GM18951 (cell line): ENCODE measurements at regions not wholly inside any gene's neighbourhood (a gene's known extent, or its start where the extent isn't known, plus 50 kb on each side); places are given as distances from the start of the nearest gene placed in this dataset.

Experiments
- POLR2A ChIP-seq: IDR thresholded peaks from 4 replicates; pipeline ENCODE4 v1.6.1; 2011; ENCODE audit warnings: mild to moderate bottlenecking; ENCODE audit not compliant: insufficient read length, insufficient read depth; ENCODE audit errors: extremely low read depth
- in situ Hi-C: fragments of 300-500 bp; cut with MboI; formaldehyde crosslinking; loops from one replicate; pipeline ENCODE4 v1.12.0; 2022; ENCODE audit warnings: low sequenced_read_pairs, mixed read lengths, inconsistent platforms; ENCODE audit not compliant: unreplicated experiment

DNA sequence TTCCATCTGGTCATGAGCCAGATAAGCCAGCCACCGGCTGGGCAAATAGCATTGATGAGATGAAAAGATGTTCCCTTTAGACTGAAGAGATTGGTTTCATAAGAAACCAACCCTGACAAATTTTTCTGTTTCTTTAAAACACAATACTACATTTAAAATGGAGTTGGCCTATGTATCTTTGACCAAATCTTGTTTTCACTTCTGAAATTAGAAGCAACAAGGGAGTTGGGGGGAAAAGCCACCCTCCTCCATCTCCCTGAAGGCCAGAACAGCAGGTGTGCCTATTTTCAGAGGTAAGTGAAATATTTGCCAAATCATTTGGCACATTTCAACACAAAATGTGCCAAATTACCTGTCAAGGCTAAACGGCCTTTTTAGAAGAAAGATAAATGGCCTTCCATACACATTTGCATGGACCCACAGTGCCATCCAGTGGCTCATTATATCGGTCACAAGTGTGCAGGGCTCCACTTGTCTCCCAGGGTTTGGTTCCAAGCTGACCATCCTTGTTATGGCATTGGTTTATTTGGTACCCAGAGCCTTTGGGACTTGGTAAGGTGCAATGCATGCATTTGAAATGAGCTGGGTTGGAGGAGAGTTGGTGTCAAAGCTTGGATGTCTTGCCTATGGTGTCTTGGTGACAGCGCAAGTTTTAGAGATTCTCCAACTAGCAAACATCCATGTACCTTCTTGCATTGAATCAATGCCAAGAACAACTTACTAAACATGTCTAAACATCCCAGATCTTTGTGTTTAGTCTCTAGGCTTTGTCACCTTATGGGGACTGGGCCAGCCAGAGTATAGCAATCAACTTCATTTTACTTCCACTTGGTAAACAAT, 372.0 kb upstream of the KIF2A start:
- no peak for TF ChIP-seq POLR2A
- in situ Hi-C loops, result no loop called here

GRCh38 chr5:61941637-61942036, 364.4 kb upstream of the KIF2A start:
- TF ChIP-seq POLR2A, result no peak
- in situ Hi-C loops, result no loop called here

DNA sequence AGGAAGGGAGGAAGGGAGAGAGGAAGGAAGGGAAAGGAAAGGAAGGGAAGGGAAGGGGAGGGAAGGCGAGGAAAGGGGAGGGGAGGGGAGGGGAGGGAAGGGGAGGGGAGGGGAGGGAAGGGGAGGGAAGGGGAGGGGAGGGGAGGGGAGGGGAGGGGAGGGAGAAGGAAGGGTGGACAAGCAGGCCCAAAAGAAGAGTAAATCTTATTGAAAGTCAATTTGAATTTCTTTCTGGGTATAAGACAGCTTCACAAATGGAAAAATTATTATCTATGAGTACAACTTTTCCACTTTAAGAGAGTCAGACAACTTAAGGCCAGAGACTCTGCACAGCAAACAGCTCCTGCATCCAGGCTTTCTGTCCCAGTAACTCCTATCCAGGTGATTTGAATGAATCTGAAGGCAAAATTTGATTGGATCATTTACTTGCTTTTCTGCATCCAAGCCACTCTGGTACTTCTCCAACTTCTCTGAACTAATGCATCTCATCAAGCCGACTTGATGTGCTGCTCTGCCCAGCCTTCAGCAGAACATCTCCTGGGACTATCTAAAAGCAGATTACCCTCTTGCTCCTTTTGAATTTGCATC, 363.4 kb upstream of the KIF2A start:
- in situ Hi-C loops, result no loop called here
- TF ChIP-seq POLR2A, result no peak

DNA sequence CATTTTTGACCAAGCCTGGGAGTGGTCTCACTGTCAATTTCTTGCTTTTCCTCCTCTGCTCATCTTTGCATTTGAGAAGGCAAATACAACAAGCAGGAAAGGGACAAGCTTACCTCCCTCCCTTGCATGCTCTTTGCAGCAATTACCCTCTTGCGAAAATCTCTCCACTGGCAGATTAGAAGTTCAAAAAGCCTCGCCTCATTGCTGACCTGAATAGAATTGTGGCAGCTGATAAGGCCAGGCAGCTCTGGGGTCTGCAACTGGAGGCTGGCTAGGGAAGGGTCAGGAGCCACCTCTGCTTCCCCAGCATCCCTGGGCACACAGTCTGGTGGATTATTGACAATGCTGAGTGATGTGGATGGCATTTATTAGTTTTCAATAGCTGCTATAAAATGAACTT, 362.3 kb upstream of the KIF2A start:
- in situ Hi-C loops, result no loop called here
- TF ChIP-seq POLR2A, result no peak

DNA sequence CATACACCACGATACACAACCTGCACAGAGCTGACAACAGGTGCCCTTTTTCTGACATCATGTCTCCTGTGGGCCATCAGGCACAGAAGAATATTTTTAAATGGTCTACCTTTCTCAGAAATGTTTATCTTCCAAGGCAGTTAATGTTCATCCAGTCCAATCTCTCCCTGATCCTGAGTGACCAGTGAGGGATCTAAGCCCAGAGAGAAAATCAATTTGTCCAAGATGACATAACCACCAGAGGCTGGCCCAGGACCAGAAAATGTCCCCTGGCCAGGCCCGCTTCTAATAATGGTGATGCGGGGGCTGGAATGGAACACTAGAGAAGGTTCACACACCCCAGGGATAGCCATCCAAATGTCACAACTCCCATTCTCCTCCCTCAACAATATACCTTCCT, 357.9 kb upstream of the KIF2A start:
- in situ Hi-C loops, result no loop called here

DNA sequence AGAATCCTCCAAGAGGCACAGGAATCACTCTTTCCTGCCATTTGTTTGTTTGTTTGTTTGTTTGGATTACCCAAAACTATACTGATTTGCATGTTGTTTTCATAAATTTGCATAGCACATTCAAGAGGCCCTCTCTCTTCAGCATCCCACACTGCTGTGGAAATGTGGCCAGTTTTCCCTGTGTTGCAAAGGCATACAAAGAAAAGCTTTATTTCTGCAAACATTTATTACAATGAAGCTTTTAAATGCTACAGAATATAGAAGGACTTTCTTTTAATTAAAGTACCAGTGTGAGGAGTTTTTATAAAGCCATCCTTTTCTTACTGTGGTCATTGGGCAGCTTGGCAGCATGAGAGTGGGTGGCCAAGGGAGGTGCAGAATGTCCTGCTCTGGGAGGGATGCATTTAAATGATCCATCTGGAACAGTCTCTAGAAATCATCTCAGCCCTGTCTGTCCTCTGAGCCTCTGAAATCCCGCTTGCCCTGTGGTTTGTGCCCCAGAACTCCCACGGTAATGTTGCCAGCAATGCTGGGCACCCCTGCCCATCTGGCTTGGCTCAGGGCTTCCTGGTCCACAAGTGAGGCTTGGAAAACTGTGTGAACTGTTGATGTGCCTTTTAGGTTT, 356.8 kb upstream of the KIF2A start:
- in situ Hi-C loops, result no loop called here
- TF ChIP-seq POLR2A, result no peak

More for the DNA sequence above, 357.9 kb upstream of the KIF2A start:
- TF ChIP-seq POLR2A, result no peak

DNA sequence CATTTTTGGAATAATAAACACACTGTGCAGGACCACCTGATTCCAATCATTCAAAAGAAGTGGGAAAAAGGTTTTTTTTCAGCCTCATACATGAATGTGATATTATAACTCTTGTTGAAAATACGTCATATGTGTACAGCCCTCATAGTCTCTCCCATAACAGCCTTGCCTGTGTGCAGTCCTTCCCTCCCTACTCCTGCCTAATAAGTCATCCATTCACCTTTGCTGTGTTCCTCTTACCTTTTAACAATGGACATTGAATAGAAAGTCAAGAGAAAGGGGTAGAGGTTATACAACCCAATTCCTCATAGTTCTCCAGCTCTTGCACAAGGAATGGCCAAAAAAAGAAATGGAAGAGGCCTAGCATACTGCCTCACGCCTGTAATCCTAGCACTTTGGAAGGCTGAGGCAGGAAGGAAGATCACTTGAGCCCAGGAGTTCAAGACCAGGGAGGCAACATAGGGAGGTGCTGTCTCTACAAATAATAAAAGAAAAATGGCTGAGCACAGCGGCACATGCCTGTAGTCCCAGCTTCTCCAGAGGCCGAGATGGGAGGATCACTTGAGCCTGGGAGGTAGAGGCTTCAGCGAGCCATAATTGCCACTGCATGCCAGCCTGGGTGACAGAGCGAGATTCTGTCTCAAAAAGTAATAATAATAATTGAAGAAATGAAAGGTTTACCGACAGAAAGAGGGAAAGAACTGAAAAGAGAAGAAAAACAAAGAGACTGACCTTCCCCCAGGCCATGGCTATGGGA, 356.1 kb upstream of the KIF2A start:
- in situ Hi-C loops, result no loop called here
- TF ChIP-seq POLR2A, result no peak

DNA sequence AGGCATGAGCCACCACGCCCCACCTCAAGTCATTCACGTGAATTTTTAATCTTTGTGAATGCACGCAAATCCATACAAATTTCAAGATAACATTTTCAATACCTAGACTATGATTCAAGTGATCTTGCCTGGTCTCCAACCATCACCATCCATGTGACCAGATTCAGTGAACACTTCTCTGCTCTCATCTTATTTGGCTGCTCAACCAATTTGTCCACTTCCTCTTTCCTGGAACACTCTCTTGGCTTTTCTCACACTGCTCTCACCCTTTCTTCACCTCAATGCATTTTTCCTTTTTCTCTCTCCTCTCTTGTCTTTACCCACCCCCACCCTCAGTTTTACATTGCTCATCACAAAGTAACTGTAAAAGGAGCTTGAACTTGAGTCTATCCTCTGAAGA, 354.7 kb upstream of the KIF2A start:
- in situ Hi-C loops, result no loop called here
- no peak for TF ChIP-seq POLR2A

- in situ Hi-C loops, result no loop called here
- no peak for TF ChIP-seq POLR2A
Measured at GRCh38 chr5:61953913-61954312, 352.1 kb upstream of the KIF2A start.

DNA sequence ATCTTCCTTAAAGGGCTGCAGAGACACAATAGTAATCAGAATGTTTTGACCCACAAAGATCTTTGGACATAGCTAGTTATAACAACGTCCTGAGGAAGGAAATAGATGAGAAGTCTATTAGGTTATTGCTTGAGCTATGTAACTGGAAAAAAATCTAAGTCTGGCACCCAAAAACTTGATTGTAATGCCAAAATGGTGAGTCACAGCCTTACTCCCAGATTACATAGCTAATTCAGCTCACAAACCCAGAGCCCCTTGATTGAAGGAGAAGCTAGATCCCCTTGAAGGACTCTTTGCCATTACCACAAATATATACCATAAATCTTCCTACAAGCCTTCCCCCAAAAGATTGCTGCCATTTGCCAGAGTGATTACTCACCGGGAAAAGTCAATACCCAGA, 341.8 kb upstream of the KIF2A start:
- in situ Hi-C loops, result no loop called here
- TF ChIP-seq POLR2A, result no peak

- in situ Hi-C loops, result no loop called here
- no peak for TF ChIP-seq POLR2A
Measured at GRCh38 chr5:61965069-61965468, 340.9 kb upstream of the KIF2A start.

GRCh38 chr5:61965490-61965889, 340.5 kb upstream of the KIF2A start:
- in situ Hi-C loops, result no loop called here

DNA sequence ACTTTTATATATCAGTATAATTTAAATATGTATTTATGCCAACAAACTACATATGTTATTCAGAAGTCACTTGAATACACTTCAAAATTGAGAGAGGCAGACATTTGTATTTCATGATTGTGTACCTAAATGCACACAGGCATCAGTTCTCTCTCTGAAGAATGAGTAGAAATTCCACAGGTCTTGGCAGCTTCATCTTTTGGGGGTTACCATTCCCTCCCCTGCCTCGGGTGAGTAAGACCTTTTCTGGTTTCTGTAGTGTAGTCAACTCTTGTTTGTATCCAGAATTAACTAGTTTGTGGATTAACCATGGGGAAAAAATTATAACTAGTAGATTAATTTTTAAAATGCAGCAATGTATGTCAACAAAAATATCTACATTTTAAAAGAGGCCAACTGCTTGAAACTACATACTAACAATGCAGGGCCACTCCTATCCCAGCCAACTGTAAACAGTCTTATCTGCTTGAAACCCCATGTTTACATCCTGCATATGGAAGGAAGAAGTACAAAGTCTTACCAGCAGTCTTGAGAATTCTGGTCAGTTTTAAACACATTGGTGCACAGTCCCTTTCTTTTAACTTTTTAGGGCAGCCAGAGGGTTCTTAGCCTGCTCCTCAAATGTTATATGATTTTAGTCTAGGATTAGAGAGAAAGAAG, 339.6 kb upstream of the KIF2A start:
- no peak for TF ChIP-seq POLR2A
- in situ Hi-C loops, result no loop called here

More at GRCh38 chr5:61965490-61965889, 340.5 kb upstream of the KIF2A start:
- TF ChIP-seq POLR2A, result no peak
